SIG-M5 treated with dmso at 0.1 percent for 504 hours (cell line): ENCODE measurements at regions not wholly inside any gene's neighbourhood (a gene's known extent, or its start where the extent isn't known, plus 50 kb on each side); places are given as distances from the start of the nearest gene placed in this dataset.

Source experiments
- DNase-seq: peaks from one replicate; lab custom pipeline; 2025; ENCODE audit not compliant: unreplicated experiment; lab: John Stamatoyannopoulos, UW

GRCh38 chr6:108751851-108752732 is 96.1 kb upstream of the ARMC2 start:
- DNase-seq = no peak

GRCh38 chr6:108752733-108753590 is 95.3 kb upstream of the ARMC2 start:
- no peak for DNase-seq

DNA sequence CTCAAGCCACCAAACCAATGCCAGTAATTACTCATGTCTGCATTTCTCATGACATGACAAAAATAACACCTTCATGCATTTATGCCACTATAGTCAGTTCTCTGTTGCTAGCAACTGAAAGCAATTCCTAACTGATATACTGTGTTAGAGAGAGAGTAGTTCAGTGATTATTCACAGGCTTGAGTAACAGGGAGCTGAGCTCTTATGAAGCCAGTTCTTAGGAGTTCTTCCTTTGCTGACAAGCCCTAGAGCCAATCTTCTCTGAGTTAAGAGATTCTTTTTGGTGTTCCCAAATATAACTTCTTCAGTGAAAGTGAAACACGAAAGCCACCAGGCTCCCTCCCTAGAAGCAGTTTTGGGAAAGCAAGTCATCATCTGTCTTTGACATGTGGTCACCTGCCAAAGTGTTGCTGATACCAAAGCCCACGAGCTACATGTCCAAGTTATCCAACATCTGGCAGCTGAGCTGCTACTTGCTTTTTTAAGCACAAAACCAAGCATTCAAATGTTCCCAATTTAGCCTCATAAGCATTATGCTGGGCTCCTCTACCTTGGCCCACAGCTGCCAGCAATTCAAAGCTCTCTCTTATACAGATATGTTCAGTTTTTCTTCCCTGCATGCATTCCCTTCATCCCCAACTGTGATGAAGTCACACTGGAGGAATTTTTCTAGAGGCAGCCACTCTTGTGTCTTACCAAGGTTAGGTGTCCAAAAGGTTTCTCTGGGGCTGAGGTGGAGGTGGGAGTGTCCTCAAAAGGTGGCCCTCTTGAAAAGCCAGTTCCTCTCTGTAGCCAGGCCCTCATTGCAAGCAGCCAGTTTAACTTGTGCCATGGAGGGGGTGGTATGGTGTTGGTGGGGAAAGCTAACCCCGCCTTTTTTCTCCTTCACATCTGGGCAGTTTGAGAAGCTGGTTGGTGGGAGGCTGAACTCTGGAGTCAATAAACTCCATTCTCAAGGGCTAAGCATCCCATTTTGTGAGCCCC is 92.7 kb upstream of the ARMC2 start:
- no peak for DNase-seq

DNA sequence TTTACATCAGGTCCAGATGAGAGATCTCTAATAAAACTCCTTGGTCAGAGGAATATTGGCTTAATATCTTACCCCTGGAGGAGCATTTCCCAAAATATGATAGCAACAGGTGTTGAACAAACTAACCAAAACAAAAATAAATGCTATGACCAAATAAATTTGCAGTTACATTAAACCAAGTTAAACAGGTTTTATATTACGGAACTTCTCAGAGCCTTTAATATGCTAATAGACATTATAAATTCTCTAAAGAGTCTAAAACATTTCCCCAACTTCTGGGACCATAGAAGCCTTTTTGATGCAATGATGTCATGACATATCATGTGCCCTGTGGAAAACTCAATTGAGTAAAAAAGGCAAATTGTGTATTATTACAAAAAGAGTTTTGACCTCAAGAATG is 90.9 kb upstream of the ARMC2 start:
- no peak for DNase-seq

DNA sequence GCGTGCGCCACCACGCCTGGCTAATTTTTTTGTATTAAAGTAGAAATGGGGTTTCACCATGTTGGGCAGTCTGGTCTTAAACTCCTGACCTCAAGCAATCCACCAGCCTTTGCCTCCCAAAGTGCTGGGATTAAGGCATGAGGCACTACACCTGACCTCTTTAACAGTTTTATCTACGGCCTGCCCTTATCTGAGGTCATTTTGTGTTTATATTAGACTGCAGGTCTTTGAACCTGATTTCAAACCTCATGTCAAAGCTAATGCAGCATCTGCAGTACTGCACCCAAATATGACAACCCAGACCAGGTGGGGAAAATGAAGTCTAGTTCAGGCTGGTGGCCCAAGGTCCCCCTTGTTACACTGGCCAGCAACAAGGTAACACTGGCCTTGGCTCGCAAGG is 89.3 kb upstream of the ARMC2 start:
- DNase-seq = no peak

GRCh38 chr6:108760126-108761050 is 87.8 kb upstream of the ARMC2 start:
- DNase-seq = peak; percentile 44

GRCh38 chr6:108762394-108762793 is 85.8 kb upstream of the ARMC2 start:
- peak; percentile 79 for DNase-seq

- no peak for DNase-seq
These were observed 84.2 kb upstream of the ARMC2 start for GRCh38 chr6:108763931-108764579.

- no peak for DNase-seq
These were observed 83.7 kb upstream of the ARMC2 start for GRCh38 chr6:108764580-108764950.

DNA sequence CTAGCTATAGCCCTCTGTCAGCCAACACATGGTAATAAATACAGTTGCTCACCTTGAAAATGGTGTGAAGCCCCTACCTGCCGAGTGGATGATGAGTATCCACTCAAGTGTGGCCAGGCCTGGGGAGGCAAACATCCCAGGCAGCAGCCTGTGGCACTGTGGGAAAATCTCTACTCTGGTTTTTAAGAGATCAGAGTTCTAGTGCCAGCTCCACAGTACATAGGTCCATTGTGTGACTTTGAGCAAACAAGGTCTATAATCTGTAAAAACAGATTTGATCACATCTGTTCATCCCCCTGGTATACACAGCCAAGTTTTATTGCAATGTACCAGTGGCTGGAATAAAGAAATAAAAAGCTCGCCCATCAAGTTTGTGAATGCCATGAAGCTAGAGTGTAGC is 82.7 kb upstream of the ARMC2 start:
- no peak for DNase-seq

GRCh38 chr6:108766419-108766818 is 81.8 kb upstream of the ARMC2 start:
- no peak for DNase-seq

DNA sequence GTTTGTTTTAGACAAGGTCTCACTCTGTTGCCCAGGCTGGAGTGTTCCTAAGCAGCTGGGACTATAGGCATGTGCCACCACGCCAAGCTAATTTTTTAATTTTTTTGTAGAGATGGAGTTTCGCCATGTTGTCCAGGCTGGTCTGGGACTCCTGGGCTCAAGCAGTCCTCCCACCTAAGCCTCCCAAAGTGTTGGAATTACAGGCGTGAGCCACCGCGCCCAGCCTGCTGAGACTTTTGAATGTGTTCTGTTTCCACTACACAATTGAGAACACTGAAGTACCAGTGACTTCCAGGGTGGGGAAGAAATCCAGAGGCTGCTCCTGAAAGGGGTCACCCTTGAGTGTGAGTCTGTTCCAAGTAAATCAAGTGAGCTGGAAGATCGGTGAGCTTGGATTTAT is 81.3 kb upstream of the ARMC2 start:
- DNase-seq = no peak

DNA sequence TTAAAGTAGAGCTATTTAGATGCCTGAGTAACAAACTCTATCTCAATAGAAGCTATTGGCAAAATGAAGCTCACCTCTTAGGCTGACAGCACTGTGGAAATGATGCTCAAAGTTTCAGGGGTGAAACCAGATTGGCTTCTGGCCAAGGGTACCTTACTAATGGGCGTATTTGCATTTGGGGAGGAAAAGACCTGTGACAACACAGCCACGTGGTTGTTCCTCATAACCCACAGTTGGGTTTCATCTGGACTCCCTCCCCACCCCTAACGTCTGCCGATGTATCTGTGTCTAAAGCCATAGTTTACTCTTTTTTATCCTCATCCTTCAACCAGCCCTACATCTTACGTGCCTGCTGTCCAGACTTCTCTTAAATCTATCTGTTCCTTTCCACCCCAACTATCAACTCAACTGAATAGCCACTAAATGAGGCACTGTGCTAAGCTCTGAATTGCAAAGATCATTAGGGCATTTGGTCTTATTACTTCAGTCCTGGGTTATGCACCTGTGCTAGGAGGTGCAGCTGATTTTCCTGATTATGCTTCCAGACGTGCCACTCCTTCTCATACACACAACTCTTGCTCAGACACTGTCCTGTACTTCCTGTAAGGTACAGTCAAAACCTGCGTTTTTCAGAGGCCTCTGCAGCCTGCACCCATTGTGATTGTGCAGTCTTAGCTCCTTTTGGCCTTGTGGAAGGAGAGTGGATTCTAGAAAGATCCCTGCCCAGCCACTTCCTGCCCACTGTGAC is 80.6 kb upstream of the ARMC2 start:
- DNase-seq = no peak

GRCh38 chr6:108768166-108768555 is 80.1 kb upstream of the ARMC2 start:
- no peak for DNase-seq

DNA sequence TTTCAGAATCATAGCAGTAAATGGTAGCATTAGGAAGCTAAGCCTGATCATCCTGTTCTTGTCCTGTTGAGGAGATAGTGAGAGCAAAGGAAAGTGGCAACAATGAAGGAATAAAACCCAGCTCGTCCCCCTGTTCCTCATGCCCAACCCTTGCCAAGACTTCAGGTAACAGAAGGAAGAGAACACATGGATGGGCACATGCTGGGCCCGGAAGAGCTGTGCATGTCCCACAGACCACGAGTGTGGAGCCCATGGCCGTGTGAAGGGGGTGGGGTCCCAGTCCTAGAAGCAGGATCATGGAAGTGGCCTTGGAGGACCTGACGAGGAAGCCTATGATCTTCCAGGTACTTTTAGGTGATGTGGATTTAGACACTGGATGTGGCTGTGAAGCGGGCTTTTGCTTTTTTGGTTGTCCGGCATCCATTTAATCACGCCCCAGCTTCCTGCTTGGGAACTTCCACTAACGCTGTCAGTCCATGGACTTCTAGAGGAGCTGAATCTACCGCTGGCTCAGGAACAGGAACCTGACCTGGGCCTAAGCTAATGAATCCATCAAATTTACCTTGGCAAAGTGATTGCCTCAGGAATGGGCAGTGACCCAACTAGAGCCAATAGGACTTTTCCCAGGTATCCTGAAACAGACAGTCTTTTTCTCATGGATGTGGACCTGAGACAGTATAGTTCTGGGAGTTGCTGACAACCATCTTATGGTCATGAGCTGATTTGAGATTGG is 79.3 kb upstream of the ARMC2 start:
- no peak for DNase-seq

GRCh38 chr6:108771421-108771820 is 76.8 kb upstream of the ARMC2 start:
- no peak for DNase-seq

- no peak for DNase-seq
These were observed 73.7 kb upstream of the ARMC2 start for GRCh38 chr6:108774555-108774954.

GRCh38 chr6:108777536-108777935 is 70.7 kb upstream of the ARMC2 start:
- DNase-seq = no peak
